Left ventricle myocardium inferior (tissue), 1 donor: ENCODE measurements at regions not wholly inside any gene's neighbourhood (a gene's known extent, or its start where the extent isn't known, plus 50 kb on each side); places are given as distances from the start of the nearest gene placed in this dataset.

Source experiments
- DNase-seq: peaks from one replicate; pipeline ENCODE4 v3.0.0-alpha.2; 2020
- H3K27ac ChIP-seq: fragments of 200-600 bp; replicated peaks from 2 replicates; pipeline ENCODE4 v1.8.0; 2021
- H3K27me3 ChIP-seq: fragments of 200-600 bp; 2 replicates; pipeline ENCODE4 v1.8.0; 2021; ENCODE audit warnings: low read depth
- H3K36me3 ChIP-seq: fragments of 200-600 bp; 2 replicates; pipeline ENCODE4 v1.8.0; 2021
- H3K4me1 ChIP-seq: fragments of 200-600 bp; 2 replicates; pipeline ENCODE4 v1.8.0; 2021
- H3K4me3 ChIP-seq: fragments of 200-600 bp; 2 replicates; pipeline ENCODE4 v1.8.0; 2021; ENCODE audit warnings: mild to moderate bottlenecking, moderate library complexity
- H3K9me3 ChIP-seq: fragments of 200-600 bp; replicated peaks from 2 replicates; pipeline ENCODE4 v1.8.0; 2021
- CTCF ChIP-seq: fragments of 200-600 bp; IDR thresholded peaks from 2 replicates; pipeline ENCODE4 v1.8.0; 2021; ENCODE audit warnings: antibody characterized with exemption, mild to moderate bottlenecking, borderline replicate concordance
- intact Hi-C: fragments of 100-400 bp; cut with micrococcal nuclease; formaldehyde crosslinking; loops from one replicate; pipeline ENCODE4 v1.11.0; 2022
- donor health status: DM: no; HTN: yes; CAD: no; lungs with severe emphysema.

GRCh38 chr3:30511524-30512251 lies 94.7 kb upstream of the TGFBR2 start:
- DNase-seq: no peak
- no peak for TF ChIP-seq CTCF
- no peaks in the 10 kb centered on the region for H3K36me3 ChIP-seq
- no peak overlapping the region for H3K4me3 ChIP-seq
- H3K9me3 ChIP-seq: no peaks in the 10 kb centered on the region
- intact Hi-C loops: loop anchor here (10.0 kb wide), 2 partner anchors 73 to 173 kb away; no protein-coding TSS in a partner anchor
- H3K27me3 ChIP-seq: no peaks in the 10 kb centered on the region
- H3K4me1 ChIP-seq: peaks cover 19% of the 10 kb centered on the region
- peak overlapping the region; percentile 64 for H3K27ac ChIP-seq

- peaks cover 24% of the 10 kb centered on the region for H3K4me1 ChIP-seq
- DNase-seq: no peak
- intact Hi-C loops: loop anchor here (10.0 kb wide), 2 partner anchors 72 to 172 kb away; no protein-coding TSS in a partner anchor
- H3K36me3 ChIP-seq: no peaks in the 10 kb centered on the region
- peak overlapping the region; percentile 64 for H3K27ac ChIP-seq
- H3K27me3 ChIP-seq: no peaks in the 10 kb centered on the region
- H3K4me3 ChIP-seq: no peak overlapping the region
- H3K9me3 ChIP-seq: no peaks in the 10 kb centered on the region
- TF ChIP-seq CTCF: no peak
Measured at GRCh38 chr3:30512576-30512975, 93.8 kb upstream of the TGFBR2 start.

GRCh38 chr3:30513374-30514152 lies 92.8 kb upstream of the TGFBR2 start:
- Histone ChIP-seq H3K27ac (peak overlapping the region; percentile 64), H3K36me3 (no peaks in the 10 kb centered on the region), H3K4me1 (peaks cover 34% of the 10 kb centered on the region), H3K4me3 (no peak overlapping the region), H3K27me3 (no peaks in the 10 kb centered on the region), H3K9me3 (no peaks in the 10 kb centered on the region)
- no peak for TF ChIP-seq CTCF
- intact Hi-C loops: loop anchor here (10.0 kb wide), 2 partner anchors 71 to 171 kb away; no protein-coding TSS in a partner anchor
- DNase-seq: no peak

GRCh38 chr3:30516238-30516637 lies 90.2 kb upstream of the TGFBR2 start:
- H3K4me3 ChIP-seq: no peak overlapping the region
- intact Hi-C loops: loop anchor here (10.0 kb wide), 2 partner anchors 69 to 169 kb away; no protein-coding TSS in a partner anchor
- H3K4me1 ChIP-seq: peaks cover 57% of the 10 kb centered on the region
- H3K27ac ChIP-seq: peak overlapping the region; percentile 84
- H3K36me3 ChIP-seq: no peaks in the 10 kb centered on the region
- no peaks in the 10 kb centered on the region for H3K27me3 ChIP-seq
- no peaks in the 10 kb centered on the region for H3K9me3 ChIP-seq
- no peak for DNase-seq
- TF ChIP-seq CTCF: no peak

GRCh38 chr3:30518181-30518864 lies 88.1 kb upstream of the TGFBR2 start:
- Histone ChIP-seq H3K27ac (peak overlapping the region; percentile 84), H3K4me1 (peaks cover 53% of the 10 kb centered on the region), H3K4me3 (no peak overlapping the region), H3K27me3 (no peaks in the 10 kb centered on the region), H3K9me3 (no peaks in the 10 kb centered on the region), H3K36me3 (no peaks in the 10 kb centered on the region)
- intact Hi-C loops: loop anchor here (10.0 kb wide), 2 partner anchors 66 to 166 kb away; no protein-coding TSS in a partner anchor
- DNase-seq: peak; percentile 22
- peak; percentile 48 for TF ChIP-seq CTCF
